Caco-2 (cell line): ENCODE measurements at regions not wholly inside any gene's neighbourhood (a gene's known extent, or its start where the extent isn't known, plus 50 kb on each side); places are given as distances from the start of the nearest gene placed in this dataset.

Experiments
- BruUV-seq: library from RNA; stranded (reverse); fragments of 400-500 nt; replicated peaks from 2 replicates; lab custom pipeline; 2021; lab: Mats Ljungman, UMichigan
- CTCF ChIA-PET: fragments of 300-600 bp; sonication (Branson Sonifier 250); formaldehyde crosslinking; loops from one replicate; lab custom pipeline; 2022; ENCODE audit warnings: antibody characterized with exemption; lab: Charles Lee
- POLR2A ChIA-PET: fragments of 300-600 bp; sonication (Branson Sonifier 250); formaldehyde crosslinking; loops from one replicate; lab custom pipeline; 2022; ENCODE audit warnings: antibody characterized with exemption; lab: Charles Lee
- DNase-seq, 2 experiments: peaks; one replicate each; pipeline versions ENCODE4 v3.0.0 to v3.0.0-alpha.2; 2020 to 2022
- H3K27me3 ChIP-seq: replicated peaks from 2 replicates; pipeline ENCODE4 v1.6.0; 2011; ENCODE audit warnings: low read length; ENCODE audit not compliant: control insufficient read depth, insufficient read depth
- H3K36me3 ChIP-seq: 2 replicates; pipeline ENCODE4 v1.5.1; 2011; ENCODE audit warnings: low read length; ENCODE audit not compliant: control insufficient read depth, insufficient read depth
- H3K4me1 ChIP-seq: fragments of 250-450 bp; sonication (Bioruptor Pico); 2 replicates; pipeline ENCODE4 v1.5.1; 2020; ENCODE audit warnings: mild to moderate bottlenecking
- H3K4me3 ChIP-seq: 2 replicates; pipeline ENCODE4 v1.5.1; 2011; ENCODE audit warnings: low read depth, mild to moderate bottlenecking, control low read depth, low read length
- H3K9me3 ChIP-seq: fragments of 250-450 bp; sonication (Bioruptor Pico); 2 replicates; pipeline ENCODE4 v1.5.1; 2020; ENCODE audit warnings: mild to moderate bottlenecking, moderate library complexity
- H3K27ac Mint-ChIP-seq: one replicate; pipeline ENCODE4 v1.8.0; 2022; ENCODE audit warnings: mixed read lengths; ENCODE audit not compliant: unreplicated experiment
- H3K27me3 Mint-ChIP-seq: one replicate; pipeline ENCODE4 v1.8.0; 2022; ENCODE audit warnings: mixed read lengths; ENCODE audit not compliant: insufficient read depth, unreplicated experiment
- H3K36me3 Mint-ChIP-seq: one replicate; pipeline ENCODE4 v1.8.0; 2022; ENCODE audit warnings: mild to moderate bottlenecking, mixed read lengths; ENCODE audit not compliant: insufficient read depth, unreplicated experiment
- H3K4me1 Mint-ChIP-seq: one replicate; pipeline ENCODE4 v1.8.0; 2022; ENCODE audit warnings: low read depth, mixed read lengths; ENCODE audit not compliant: unreplicated experiment
- H3K4me3 Mint-ChIP-seq: one replicate; pipeline ENCODE4 v1.8.0; 2022; ENCODE audit warnings: mild to moderate bottlenecking, moderate library complexity, mixed read lengths; ENCODE audit not compliant: unreplicated experiment
- H3K9me3 Mint-ChIP-seq: one replicate; pipeline ENCODE4 v1.8.0; 2022; ENCODE audit warnings: mixed read lengths; ENCODE audit not compliant: unreplicated experiment
- intact Hi-C: fragments of 100-400 bp; cut with micrococcal nuclease; formaldehyde crosslinking; loops from one replicate; pipeline ENCODE4 v1.10.0; 2022; ENCODE audit not compliant: unreplicated experiment
- TF ChIP-seq, protein P1 (sequence below), 2 experiments: fragments of 200-600 bp in 1 of 2; IDR thresholded peaks; 1 replicate in 1 of 2; 2 replicates in 1 of 2; pipeline versions ENCODE4 v1.5.1 to v1.8.0; 2011 to 2022; ENCODE audit warnings: antibody characterized with exemption in 1 of 2, control low read depth in 1 of 2, inconsistent platforms in 1 of 2, low read depth in 1 of 2, low read length in 1 of 2, mild to moderate bottlenecking in 1 of 2, moderate library complexity in 1 of 2; ENCODE audit not compliant: insufficient read depth in 1 of 2, severe bottlenecking in 1 of 2, unreplicated experiment in 1 of 2

DNA sequence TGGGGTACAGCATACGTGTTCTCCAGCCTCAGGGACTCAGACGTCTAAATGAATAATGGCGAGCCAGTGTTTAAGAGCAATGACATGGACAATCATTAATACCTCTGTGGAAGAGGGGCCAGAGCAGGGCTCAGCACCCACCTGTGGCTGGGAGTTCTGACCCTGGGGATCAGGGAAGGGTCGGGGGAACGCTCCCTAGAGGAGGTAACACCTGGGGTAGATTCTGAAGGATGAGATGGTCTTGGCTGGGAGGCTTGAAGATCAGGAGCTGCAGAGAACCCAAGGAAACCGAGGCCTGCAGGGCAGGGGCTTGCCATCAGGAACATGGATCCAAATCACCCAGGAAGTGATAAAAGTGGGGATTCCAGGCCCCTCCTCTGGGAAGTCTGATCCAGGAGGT is 138.2 kb upstream of the RUNX3 start:
- Mint-ChIP-seq H3K4me1 (no peaks in the 10 kb centered on the region), H3K27me3 (no peaks in the 10 kb centered on the region), H3K36me3 (no peaks in the 10 kb centered on the region), H3K4me3 (no peak overlapping the region), H3K9me3 (no peaks in the 10 kb centered on the region), H3K27ac (no peak overlapping the region)
- Histone ChIP-seq H3K4me1 (no peaks in the 10 kb centered on the region), H3K27me3 (no peaks in the 10 kb centered on the region), H3K36me3 (no peaks in the 10 kb centered on the region), H3K9me3 (no peaks in the 10 kb centered on the region), H3K4me3 (no peak overlapping the region)
- no TSS peak for BruUV-seq
- TF ChIP-seq, protein P1, sequence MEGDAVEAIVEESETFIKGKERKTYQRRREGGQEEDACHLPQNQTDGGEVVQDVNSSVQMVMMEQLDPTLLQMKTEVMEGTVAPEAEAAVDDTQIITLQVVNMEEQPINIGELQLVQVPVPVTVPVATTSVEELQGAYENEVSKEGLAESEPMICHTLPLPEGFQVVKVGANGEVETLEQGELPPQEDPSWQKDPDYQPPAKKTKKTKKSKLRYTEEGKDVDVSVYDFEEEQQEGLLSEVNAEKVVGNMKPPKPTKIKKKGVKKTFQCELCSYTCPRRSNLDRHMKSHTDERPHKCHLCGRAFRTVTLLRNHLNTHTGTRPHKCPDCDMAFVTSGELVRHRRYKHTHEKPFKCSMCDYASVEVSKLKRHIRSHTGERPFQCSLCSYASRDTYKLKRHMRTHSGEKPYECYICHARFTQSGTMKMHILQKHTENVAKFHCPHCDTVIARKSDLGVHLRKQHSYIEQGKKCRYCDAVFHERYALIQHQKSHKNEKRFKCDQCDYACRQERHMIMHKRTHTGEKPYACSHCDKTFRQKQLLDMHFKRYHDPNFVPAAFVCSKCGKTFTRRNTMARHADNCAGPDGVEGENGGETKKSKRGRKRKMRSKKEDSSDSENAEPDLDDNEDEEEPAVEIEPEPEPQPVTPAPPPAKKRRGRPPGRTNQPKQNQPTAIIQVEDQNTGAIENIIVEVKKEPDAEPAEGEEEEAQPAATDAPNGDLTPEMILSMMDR (IDR thresholded peaks at IDR 0.05; ENCODE audit: insufficient read depth in 1 of 2, low read depth in 1 of 2, low read length in 1 of 2, severe bottlenecking in 1 of 2, unreplicated experiment in 1 of 2) = no peak
- CTCF ChIA-PET = no interaction called here
- DNase-seq = no peak
- intact Hi-C loops = no loop called here
- POLR2A ChIA-PET = no interaction called here

DNA sequence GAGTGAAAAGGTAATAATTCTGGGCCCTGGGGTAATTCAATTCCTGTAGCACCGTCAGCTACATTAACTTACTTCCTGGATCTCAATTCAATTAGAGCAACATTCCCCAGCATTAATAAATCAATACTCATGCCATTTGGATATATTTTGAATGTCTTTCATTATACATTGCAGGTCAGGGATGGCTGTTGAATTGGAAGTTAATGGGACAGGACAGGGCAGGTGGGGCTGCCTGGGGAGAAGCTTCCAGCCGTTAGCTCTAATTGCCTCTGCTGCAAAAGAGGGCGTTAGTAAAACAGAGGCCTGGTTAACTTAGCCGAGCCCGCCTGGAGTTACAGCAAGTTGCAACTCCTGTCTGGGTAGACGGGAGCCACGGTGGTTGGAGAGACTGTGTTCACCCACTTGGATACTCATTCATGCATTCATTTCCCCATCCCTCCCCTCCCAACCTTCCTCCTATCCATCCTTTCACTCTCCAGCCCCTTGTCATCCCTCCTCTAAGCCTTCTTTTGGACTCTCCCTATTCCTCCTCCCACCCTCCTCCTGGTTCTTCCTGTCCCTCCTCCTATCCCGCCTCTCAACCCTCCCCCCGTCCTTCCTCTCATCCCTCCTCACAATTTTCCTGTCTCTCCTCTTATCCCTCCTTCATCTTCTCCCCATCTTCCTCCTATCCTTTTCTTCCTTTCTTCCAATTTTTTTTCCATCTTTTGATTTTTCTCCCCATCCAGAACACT is 137.6 kb upstream of the RUNX3 start:
- H3K4me1 Mint-ChIP-seq = no peaks in the 10 kb centered on the region
- no peaks in the 10 kb centered on the region for H3K36me3 Mint-ChIP-seq
- no peak overlapping the region for H3K4me3 ChIP-seq
- H3K9me3 Mint-ChIP-seq = no peaks in the 10 kb centered on the region
- no peaks in the 10 kb centered on the region for H3K4me1 ChIP-seq
- no peak overlapping the region for H3K4me3 Mint-ChIP-seq
- H3K36me3 ChIP-seq = no peaks in the 10 kb centered on the region
- H3K9me3 ChIP-seq = no peaks in the 10 kb centered on the region
- no peak for DNase-seq
- CTCF ChIA-PET = no interaction called here
- TF ChIP-seq, protein P1 (IDR thresholded peaks at IDR 0.05; ENCODE audit: insufficient read depth in 1 of 2, low read depth in 1 of 2, low read length in 1 of 2, severe bottlenecking in 1 of 2, unreplicated experiment in 1 of 2) = no peak
- H3K27me3 ChIP-seq = no peaks in the 10 kb centered on the region
- H3K27me3 Mint-ChIP-seq = no peaks in the 10 kb centered on the region
- POLR2A ChIA-PET = no interaction called here
- no peak overlapping the region for H3K27ac Mint-ChIP-seq
- no TSS peak for BruUV-seq
- intact Hi-C loops = no loop called here

DNA sequence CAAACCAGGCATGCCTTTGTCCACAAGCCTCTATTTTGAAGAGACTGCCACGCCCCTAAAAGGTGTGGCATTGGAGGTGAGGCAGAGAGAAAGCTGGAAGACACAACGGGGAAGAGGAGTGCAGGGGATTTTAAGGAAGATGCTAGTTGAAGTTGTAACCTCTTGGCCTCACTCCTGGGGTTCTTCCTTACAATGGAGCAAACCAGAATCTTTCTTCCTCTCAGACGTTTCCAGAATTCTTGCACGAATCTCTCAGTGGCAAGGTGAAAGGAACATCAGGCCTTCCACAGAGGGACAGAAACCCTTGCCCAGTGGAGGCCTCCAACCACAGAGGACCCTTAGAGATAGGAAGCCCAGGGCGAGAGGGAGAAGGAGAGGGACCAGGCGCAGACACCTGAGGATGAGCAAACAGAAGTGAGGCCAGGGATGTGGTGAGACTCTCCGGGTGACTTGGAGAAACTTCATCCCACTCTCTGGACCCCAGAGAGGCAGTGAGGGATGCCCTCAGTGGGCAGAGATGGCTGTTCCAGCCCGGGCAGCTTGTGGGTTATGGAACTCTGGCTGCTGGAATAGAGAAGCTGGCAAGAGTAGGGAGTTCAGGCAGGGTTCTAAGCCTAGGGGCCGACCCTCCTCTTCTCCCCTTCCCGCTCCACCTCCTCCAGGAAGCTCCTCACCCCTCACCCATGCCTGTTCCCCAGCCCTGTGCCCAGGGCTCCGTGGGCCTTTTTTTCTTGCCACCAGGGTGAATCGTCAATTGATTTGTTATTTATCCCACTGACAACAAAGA is 136.8 kb upstream of the RUNX3 start:
- no peaks in the 10 kb centered on the region for H3K4me1 ChIP-seq
- Mint-ChIP-seq H3K4me1 (no peaks in the 10 kb centered on the region), H3K27me3 (no peaks in the 10 kb centered on the region), H3K27ac (no peak overlapping the region), H3K9me3 (no peaks in the 10 kb centered on the region), H3K36me3 (no peaks in the 10 kb centered on the region), H3K4me3 (no peak overlapping the region)
- no peaks in the 10 kb centered on the region for H3K9me3 ChIP-seq
- H3K27me3 ChIP-seq = no peaks in the 10 kb centered on the region
- BruUV-seq = no TSS peak
- POLR2A ChIA-PET = no interaction called here
- TF ChIP-seq, protein P1 (IDR thresholded peaks at IDR 0.05; ENCODE audit: insufficient read depth in 1 of 2, low read depth in 1 of 2, low read length in 1 of 2, severe bottlenecking in 1 of 2, unreplicated experiment in 1 of 2) = no peak
- no peak for DNase-seq
- intact Hi-C loops = no loop called here
- H3K36me3 ChIP-seq = no peaks in the 10 kb centered on the region
- CTCF ChIA-PET = no interaction called here
- H3K4me3 ChIP-seq = no peak overlapping the region
